HG02870 (cell line): ENCODE measurements at regions not wholly inside any gene's neighbourhood (a gene's known extent, or its start where the extent isn't known, plus 50 kb on each side); places are given as distances from the start of the nearest gene placed in this dataset.

Source experiments
- ATAC-seq: cut with Tn5 transposase; IDR thresholded peaks from one replicate; pipeline ENCODE4 v1.9.1; 2021; ENCODE audit warnings: mild to moderate bottlenecking, moderate library complexity; ENCODE audit not compliant: unreplicated experiment

GRCh38 chr1:103256490-103256889 is 148.2 kb upstream of the COL11A1 start:
- no peak for ATAC-seq

- ATAC-seq: no peak
These were observed 146.4 kb upstream of the COL11A1 start for GRCh38 chr1:103254691-103255090.

- ATAC-seq: no peak
These were observed 142.1 kb upstream of the COL11A1 start for GRCh38 chr1:103250441-103250861.

GRCh38 chr1:103248417-103249102 is 140.2 kb upstream of the COL11A1 start:
- ATAC-seq: no peak

- ATAC-seq: no peak
These were observed 139.2 kb upstream of the COL11A1 start for GRCh38 chr1:103247517-103247916.

- no peak for ATAC-seq
These were observed 135.2 kb upstream of the COL11A1 start for GRCh38 chr1:103243481-103243880.

- no peak for ATAC-seq
These were observed 130.7 kb upstream of the COL11A1 start for GRCh38 chr1:103239034-103239433.

GRCh38 chr1:103230061-103230460 is 121.7 kb upstream of the COL11A1 start:
- ATAC-seq: no peak

- ATAC-seq: no peak
These were observed 112.3 kb upstream of the COL11A1 start for GRCh38 chr1:103220631-103221041.

GRCh38 chr1:103218821-103219220 is 110.5 kb upstream of the COL11A1 start:
- ATAC-seq: no peak

- no peak for ATAC-seq
These were observed 110.0 kb upstream of the COL11A1 start for GRCh38 chr1:103218369-103218768.

- no peak for ATAC-seq
These were observed 102.8 kb upstream of the COL11A1 start for GRCh38 chr1:103211073-103211472.

GRCh38 chr1:103208844-103209243 is 100.5 kb upstream of the COL11A1 start:
- ATAC-seq: no peak

- no peak for ATAC-seq
These were observed 90.7 kb upstream of the COL11A1 start for GRCh38 chr1:103199001-103199400.

GRCh38 chr1:103198076-103198475 is 89.8 kb upstream of the COL11A1 start:
- no peak for ATAC-seq

GRCh38 chr1:103197216-103197615 is 88.9 kb upstream of the COL11A1 start:
- ATAC-seq: no peak

- no peak for ATAC-seq
These were observed 86.7 kb upstream of the COL11A1 start for GRCh38 chr1:103194984-103195383.

GRCh38 chr1:103194060-103194459 is 85.7 kb upstream of the COL11A1 start:
- no peak for ATAC-seq

GRCh38 chr1:103191327-103191726 is 83.0 kb upstream of the COL11A1 start:
- no peak for ATAC-seq

GRCh38 chr1:103190766-103191165 is 82.4 kb upstream of the COL11A1 start:
- ATAC-seq: no peak

GRCh38 chr1:103187673-103188072 is 79.4 kb upstream of the COL11A1 start:
- ATAC-seq: no peak

- ATAC-seq: no peak
These were observed 72.3 kb upstream of the COL11A1 start for GRCh38 chr1:103180660-103181059.

- ATAC-seq: no peak
These were observed 68.9 kb upstream of the COL11A1 start for GRCh38 chr1:103177108-103177775.
